ENCODE measurements at regions not wholly inside any gene's neighbourhood (a gene's known extent, or its start where the extent isn't known, plus 50 kb on each side); places are given as distances from the start of the nearest gene placed in this dataset.

DNA sequence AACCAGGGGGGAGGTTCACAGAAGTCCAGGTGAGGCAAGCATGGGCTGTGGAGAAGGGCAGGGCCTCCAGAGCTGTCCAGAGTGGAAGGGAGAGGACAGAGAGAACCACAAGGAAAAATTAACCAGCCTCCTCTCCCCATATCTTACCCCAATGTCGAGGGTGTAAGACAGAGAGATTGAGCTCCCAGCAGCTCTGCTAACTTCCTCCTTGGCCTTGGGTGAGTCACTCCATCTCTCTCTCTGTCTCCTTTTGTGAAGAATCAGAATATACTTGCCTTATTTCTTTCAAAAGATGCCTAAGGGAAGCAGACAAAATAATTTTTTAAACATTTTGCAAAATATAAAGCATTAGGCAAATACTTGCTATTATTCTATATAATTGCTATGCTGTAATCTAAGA lies 58.3 kb upstream of the IYD start:
- TF ChIP-seq, protein P1, sequence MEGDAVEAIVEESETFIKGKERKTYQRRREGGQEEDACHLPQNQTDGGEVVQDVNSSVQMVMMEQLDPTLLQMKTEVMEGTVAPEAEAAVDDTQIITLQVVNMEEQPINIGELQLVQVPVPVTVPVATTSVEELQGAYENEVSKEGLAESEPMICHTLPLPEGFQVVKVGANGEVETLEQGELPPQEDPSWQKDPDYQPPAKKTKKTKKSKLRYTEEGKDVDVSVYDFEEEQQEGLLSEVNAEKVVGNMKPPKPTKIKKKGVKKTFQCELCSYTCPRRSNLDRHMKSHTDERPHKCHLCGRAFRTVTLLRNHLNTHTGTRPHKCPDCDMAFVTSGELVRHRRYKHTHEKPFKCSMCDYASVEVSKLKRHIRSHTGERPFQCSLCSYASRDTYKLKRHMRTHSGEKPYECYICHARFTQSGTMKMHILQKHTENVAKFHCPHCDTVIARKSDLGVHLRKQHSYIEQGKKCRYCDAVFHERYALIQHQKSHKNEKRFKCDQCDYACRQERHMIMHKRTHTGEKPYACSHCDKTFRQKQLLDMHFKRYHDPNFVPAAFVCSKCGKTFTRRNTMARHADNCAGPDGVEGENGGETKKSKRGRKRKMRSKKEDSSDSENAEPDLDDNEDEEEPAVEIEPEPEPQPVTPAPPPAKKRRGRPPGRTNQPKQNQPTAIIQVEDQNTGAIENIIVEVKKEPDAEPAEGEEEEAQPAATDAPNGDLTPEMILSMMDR (IDR thresholded peaks at IDR 0.05), result no peak
- TF ChIP-seq POLR2A (IDR thresholded peaks at IDR 0.05), result no peak

Measured in body of pancreas (tissue), 4 donors.